WI38 (cell line): ENCODE measurements at regions not wholly inside any gene's neighbourhood (a gene's known extent, or its start where the extent isn't known, plus 50 kb on each side); places are given as distances from the start of the nearest gene placed in this dataset.

Experiments used
- H3K4me3 ChIP-seq: 2 replicates; pipeline ENCODE4 v1.5.1; 2011; ENCODE audit warnings: low read depth, mild to moderate bottlenecking, control low read depth, low read length
- CTCF ChIP-seq: IDR thresholded peaks from 2 replicates; pipeline ENCODE4 v1.5.1; 2012; ENCODE audit warnings: low read depth, mild to moderate bottlenecking, control low read depth, low read length

GRCh38 chr1:57831624-57832023, 407.8 kb upstream of the DAB1 start:
- no peak overlapping the region for H3K4me3 ChIP-seq
- TF ChIP-seq CTCF: no peak

- no peak overlapping the region for H3K4me3 ChIP-seq
- TF ChIP-seq CTCF: no peak
Observed at GRCh38 chr1:57826535-57826934, 402.7 kb upstream of the DAB1 start.

- H3K4me3 ChIP-seq: no peak overlapping the region
- no peak for TF ChIP-seq CTCF
Observed at GRCh38 chr1:57824535-57824934, 400.7 kb upstream of the DAB1 start.

GRCh38 chr1:57820356-57821095, 396.7 kb upstream of the DAB1 start:
- no peak for TF ChIP-seq CTCF
- no peak overlapping the region for H3K4me3 ChIP-seq

GRCh38 chr1:57819893-57820292, 396.0 kb upstream of the DAB1 start:
- no peak for TF ChIP-seq CTCF
- no peak overlapping the region for H3K4me3 ChIP-seq

- TF ChIP-seq CTCF: no peak
Observed at GRCh38 chr1:57803586-57803985, 379.7 kb upstream of the DAB1 start.

GRCh38 chr1:57800376-57800775, 376.5 kb upstream of the DAB1 start:
- TF ChIP-seq CTCF: no peak
- no peak overlapping the region for H3K4me3 ChIP-seq

More at GRCh38 chr1:57803586-57803985, 379.7 kb upstream of the DAB1 start:
- no peak overlapping the region for H3K4me3 ChIP-seq
